ENCODE measurements at regions not wholly inside any gene's neighbourhood (a gene's known extent, or its start where the extent isn't known, plus 50 kb on each side); places are given as distances from the start of the nearest gene placed in this dataset.

DNA sequence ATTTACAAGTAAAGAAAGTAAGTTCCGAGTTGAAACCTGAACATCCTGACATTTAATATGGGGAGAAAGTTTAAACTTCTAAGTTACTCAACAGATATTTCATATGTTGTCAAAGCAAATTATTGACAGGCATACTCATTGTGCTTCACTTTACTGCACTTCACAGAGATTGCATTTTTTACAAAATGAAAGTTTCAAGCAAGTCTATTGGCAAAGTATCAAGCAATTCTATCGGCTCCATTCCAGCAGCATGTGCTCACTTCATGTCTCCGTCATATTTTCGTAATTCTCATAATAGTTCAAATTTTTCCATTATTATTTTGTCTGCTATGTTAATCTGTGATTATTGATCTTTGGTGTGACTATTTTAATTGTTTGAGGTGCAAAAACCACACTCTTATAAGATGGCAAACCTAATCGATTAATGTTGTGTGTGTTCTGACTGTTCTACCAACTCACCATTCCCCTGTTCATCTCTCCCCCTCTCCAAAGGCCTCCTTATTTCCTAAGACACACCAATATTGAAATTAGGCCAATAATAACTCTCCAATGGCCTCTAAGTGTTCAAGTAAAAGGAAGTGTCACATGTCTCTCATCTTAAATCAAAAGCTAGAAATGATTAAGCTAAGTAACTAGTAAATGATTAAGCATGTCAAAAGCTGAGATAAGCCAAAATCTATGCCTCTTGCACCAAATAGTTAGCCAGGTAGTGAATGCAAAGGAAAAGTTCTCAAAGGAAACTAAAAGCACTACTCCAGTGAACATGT lies 68.2 kb upstream of the BCL9 start:
- TF ChIP-seq, protein P1, sequence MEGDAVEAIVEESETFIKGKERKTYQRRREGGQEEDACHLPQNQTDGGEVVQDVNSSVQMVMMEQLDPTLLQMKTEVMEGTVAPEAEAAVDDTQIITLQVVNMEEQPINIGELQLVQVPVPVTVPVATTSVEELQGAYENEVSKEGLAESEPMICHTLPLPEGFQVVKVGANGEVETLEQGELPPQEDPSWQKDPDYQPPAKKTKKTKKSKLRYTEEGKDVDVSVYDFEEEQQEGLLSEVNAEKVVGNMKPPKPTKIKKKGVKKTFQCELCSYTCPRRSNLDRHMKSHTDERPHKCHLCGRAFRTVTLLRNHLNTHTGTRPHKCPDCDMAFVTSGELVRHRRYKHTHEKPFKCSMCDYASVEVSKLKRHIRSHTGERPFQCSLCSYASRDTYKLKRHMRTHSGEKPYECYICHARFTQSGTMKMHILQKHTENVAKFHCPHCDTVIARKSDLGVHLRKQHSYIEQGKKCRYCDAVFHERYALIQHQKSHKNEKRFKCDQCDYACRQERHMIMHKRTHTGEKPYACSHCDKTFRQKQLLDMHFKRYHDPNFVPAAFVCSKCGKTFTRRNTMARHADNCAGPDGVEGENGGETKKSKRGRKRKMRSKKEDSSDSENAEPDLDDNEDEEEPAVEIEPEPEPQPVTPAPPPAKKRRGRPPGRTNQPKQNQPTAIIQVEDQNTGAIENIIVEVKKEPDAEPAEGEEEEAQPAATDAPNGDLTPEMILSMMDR (IDR thresholded peaks at IDR 0.05; ENCODE audit: low read depth, low read length), result no peak
- no peak for TF ChIP-seq EZH2phosphoT487 (IDR thresholded peaks at IDR 0.05; ENCODE audit: low read depth)
